ENCODE measurements at regions not wholly inside any gene's neighbourhood (a gene's known extent, or its start where the extent isn't known, plus 50 kb on each side); places are given as distances from the start of the nearest gene placed in this dataset.

GRCh38 chr14:76312821-76313220 lies 63.1 kb upstream of the ESRRB start:
- Mint-ChIP-seq H3K9me3 (peaks cover 0 to 3% (median 0%) of the 10 kb centered on the region in 11 donors), H3K4me3 (no peak overlapping the region), H3K27me3 (peaks cover 31 to 63% (median 56%) of the 10 kb centered on the region in 5 donors), H3K36me3 (no peaks in the 10 kb centered on the region), H3K4me1 (peaks cover 3 to 9% (median 5%) of the 10 kb centered on the region in 7 donors), H3K27ac (no peak overlapping the region)
- H3K9me3 ChIP-seq (ENCODE audit: control insufficient read depth in 2 of 3, low read length in 3 of 3), result no peaks in the 10 kb centered on the region
- H3K36me3 ChIP-seq (ENCODE audit: control insufficient read depth in 2 of 3, insufficient read depth in 3 of 3, low read length in 3 of 3), result no peaks in the 10 kb centered on the region
- no peaks in the 10 kb centered on the region for H3K4me1 ChIP-seq (ENCODE audit: control insufficient read depth in 2 of 2, insufficient read depth in 2 of 2, low read length in 2 of 2)
- intact Hi-C loops (cut with micrococcal nuclease), result no loop called here
- H3K4me3 ChIP-seq (ENCODE audit: low read length), result no peak overlapping the region
- ATAC-seq (no peak), DNase-seq (no peak)
- CTCF ChIA-PET, result no interaction called here
- H3K27me3 ChIP-seq (ENCODE audit: control insufficient read depth in 2 of 2, insufficient read depth in 2 of 2, low read length in 2 of 2), result no peaks in the 10 kb centered on the region
- H3K27ac ChIP-seq (ENCODE audit: low read depth, low read length), result no peak overlapping the region
- POLR2A ChIA-PET, result no interaction called here

- Histone ChIP-seq H3K27ac (ENCODE audit: low read depth, low read length) (no peak overlapping the region), H3K4me3 (ENCODE audit: low read length) (no peak overlapping the region), H3K36me3 (ENCODE audit: control insufficient read depth in 2 of 3, insufficient read depth in 3 of 3, low read length in 3 of 3) (no peaks in the 10 kb centered on the region), H3K27me3 (ENCODE audit: control insufficient read depth in 2 of 2, insufficient read depth in 2 of 2, low read length in 2 of 2) (no peaks in the 10 kb centered on the region), H3K9me3 (ENCODE audit: control insufficient read depth in 2 of 3, low read length in 3 of 3) (no peaks in the 10 kb centered on the region), H3K4me1 (ENCODE audit: control insufficient read depth in 2 of 2, insufficient read depth in 2 of 2, low read length in 2 of 2) (no peaks in the 10 kb centered on the region)
- intact Hi-C loops (cut with micrococcal nuclease), result no loop called here
- Mint-ChIP-seq H3K36me3 (no peaks in the 10 kb centered on the region), H3K27me3 (peaks cover 31 to 58% (median 51%) of the 10 kb centered on the region in 5 donors), H3K27ac (peak overlapping the region in 1 of 9 donors; percentile 50), H3K4me1 (peaks cover 3 to 9% (median 5%) of the 10 kb centered on the region in 7 donors), H3K9me3 (peaks cover 0 to 3% (median 0%) of the 10 kb centered on the region in 11 donors), H3K4me3 (no peak overlapping the region)
- ChIA-PET CTCF (no interaction called here), POLR2A (no interaction called here)
- no peak for ATAC-seq
- DNase-seq, result no peak
Observed at GRCh38 chr14:76313303-76313702, 62.6 kb upstream of the ESRRB start.

- no peaks in the 10 kb centered on the region for H3K9me3 ChIP-seq (ENCODE audit: control insufficient read depth in 2 of 3, low read length in 3 of 3)
- Mint-ChIP-seq H3K9me3 (peaks cover 0 to 3% (median 0%) of the 10 kb centered on the region in 11 donors), H3K4me3 (peak overlapping the region in 1 of 10 donors; percentile 5), H3K27me3 (peaks cover 26 to 52% (median 47%) of the 10 kb centered on the region in 5 donors), H3K36me3 (no peaks in the 10 kb centered on the region), H3K4me1 (peaks cover 3 to 9% (median 5%) of the 10 kb centered on the region in 7 donors), H3K27ac (peak overlapping the region in 1 of 9 donors; percentile 50)
- H3K4me1 ChIP-seq (ENCODE audit: control insufficient read depth in 2 of 2, insufficient read depth in 2 of 2, low read length in 2 of 2), result no peaks in the 10 kb centered on the region
- ChIA-PET CTCF (no interaction called here), POLR2A (no interaction called here)
- DNase-seq (no peak), ATAC-seq (no peak)
- no peaks in the 10 kb centered on the region for H3K27me3 ChIP-seq (ENCODE audit: control insufficient read depth in 2 of 2, insufficient read depth in 2 of 2, low read length in 2 of 2)
- intact Hi-C loops (cut with micrococcal nuclease), result no loop called here
- no peak overlapping the region for H3K27ac ChIP-seq (ENCODE audit: low read depth, low read length)
- H3K36me3 ChIP-seq (ENCODE audit: control insufficient read depth in 2 of 3, insufficient read depth in 3 of 3, low read length in 3 of 3), result no peaks in the 10 kb centered on the region
- no peak overlapping the region for H3K4me3 ChIP-seq (ENCODE audit: low read length)
Observed at GRCh38 chr14:76313852-76314251, 62.1 kb upstream of the ESRRB start.

- no peaks in the 10 kb centered on the region for H3K36me3 ChIP-seq (ENCODE audit: control insufficient read depth in 2 of 3, insufficient read depth in 3 of 3, low read length in 3 of 3)
- peaks cover 0 to 1% (median 0%) of the 10 kb centered on the region in 11 donors for H3K9me3 Mint-ChIP-seq
- POLR2A ChIA-PET, result no interaction called here
- no peaks in the 10 kb centered on the region for H3K36me3 Mint-ChIP-seq
- no peak overlapping the region for H3K4me3 ChIP-seq (ENCODE audit: low read length)
- no peaks in the 10 kb centered on the region for H3K4me1 ChIP-seq (ENCODE audit: control insufficient read depth in 2 of 2, insufficient read depth in 2 of 2, low read length in 2 of 2)
- DNase-seq (no peak), ATAC-seq (no peak)
- no peak overlapping the region for H3K4me3 Mint-ChIP-seq
- H3K27ac Mint-ChIP-seq, result no peak overlapping the region
- H3K27ac ChIP-seq (ENCODE audit: low read depth, low read length), result no peak overlapping the region
- CTCF ChIA-PET, result no interaction called here
- no peaks in the 10 kb centered on the region for H3K27me3 ChIP-seq (ENCODE audit: control insufficient read depth in 2 of 2, insufficient read depth in 2 of 2, low read length in 2 of 2)
- intact Hi-C loops (cut with micrococcal nuclease), result no loop called here
- peaks cover 3 to 9% (median 5%) of the 10 kb centered on the region in 7 donors for H3K4me1 Mint-ChIP-seq
- peaks cover 19 to 47% (median 41%) of the 10 kb centered on the region in 5 donors for H3K27me3 Mint-ChIP-seq
- no peaks in the 10 kb centered on the region for H3K9me3 ChIP-seq (ENCODE audit: control insufficient read depth in 2 of 3, low read length in 3 of 3)
Observed at GRCh38 chr14:76314521-76315034, 61.4 kb upstream of the ESRRB start.

GRCh38 chr14:76320486-76320885 lies 55.5 kb upstream of the ESRRB start:
- ChIA-PET CTCF (no interaction called here), POLR2A (no interaction called here)
- Histone ChIP-seq H3K4me3 (ENCODE audit: low read length) (no peak overlapping the region), H3K9me3 (ENCODE audit: control insufficient read depth in 2 of 3, low read length in 3 of 3) (no peaks in the 10 kb centered on the region), H3K27ac (ENCODE audit: low read depth, low read length) (no peak overlapping the region), H3K4me1 (ENCODE audit: control insufficient read depth in 2 of 2, insufficient read depth in 2 of 2, low read length in 2 of 2) (no peaks in the 10 kb centered on the region), H3K36me3 (ENCODE audit: control insufficient read depth in 2 of 3, insufficient read depth in 3 of 3, low read length in 3 of 3) (no peaks in the 10 kb centered on the region), H3K27me3 (ENCODE audit: control insufficient read depth in 2 of 2, insufficient read depth in 2 of 2, low read length in 2 of 2) (no peaks in the 10 kb centered on the region)
- no peaks in the 10 kb centered on the region for H3K36me3 Mint-ChIP-seq
- DNase-seq (no peak), ATAC-seq (no peak)
- intact Hi-C loops (cut with micrococcal nuclease), result no loop called here
- H3K27ac Mint-ChIP-seq, result no peak overlapping the region
- no peak overlapping the region for H3K4me3 Mint-ChIP-seq
- peaks cover 6 to 27% (median 16%) of the 10 kb centered on the region in 5 donors for H3K27me3 Mint-ChIP-seq
- H3K9me3 Mint-ChIP-seq, result peaks cover 0 to 2% (median 0%) of the 10 kb centered on the region in 11 donors
- no peaks in the 10 kb centered on the region for H3K4me1 Mint-ChIP-seq

GRCh38 chr14:76320975-76321374 lies 55.0 kb upstream of the ESRRB start:
- ChIA-PET POLR2A (no interaction called here), CTCF (no interaction called here)
- no peak overlapping the region for H3K4me3 ChIP-seq (ENCODE audit: low read length)
- H3K27ac ChIP-seq (ENCODE audit: low read depth, low read length), result no peak overlapping the region
- no peaks in the 10 kb centered on the region for H3K36me3 ChIP-seq (ENCODE audit: control insufficient read depth in 2 of 3, insufficient read depth in 3 of 3, low read length in 3 of 3)
- DNase-seq (no peak), ATAC-seq (no peak)
- Mint-ChIP-seq H3K36me3 (no peaks in the 10 kb centered on the region), H3K4me1 (no peaks in the 10 kb centered on the region), H3K27ac (no peak overlapping the region), H3K27me3 (peaks cover 6 to 30% (median 14%) of the 10 kb centered on the region in 5 donors), H3K9me3 (peaks cover 0 to 2% (median 0%) of the 10 kb centered on the region in 11 donors), H3K4me3 (no peak overlapping the region)
- H3K27me3 ChIP-seq (ENCODE audit: control insufficient read depth in 2 of 2, insufficient read depth in 2 of 2, low read length in 2 of 2), result no peaks in the 10 kb centered on the region
- intact Hi-C loops (cut with micrococcal nuclease), result no loop called here
- H3K9me3 ChIP-seq (ENCODE audit: control insufficient read depth in 2 of 3, low read length in 3 of 3), result no peaks in the 10 kb centered on the region
- no peaks in the 10 kb centered on the region for H3K4me1 ChIP-seq (ENCODE audit: control insufficient read depth in 2 of 2, insufficient read depth in 2 of 2, low read length in 2 of 2)

GRCh38 chr14:76322594-76323220 lies 53.2 kb upstream of the ESRRB start:
- Histone ChIP-seq H3K4me1 (ENCODE audit: control insufficient read depth in 2 of 2, insufficient read depth in 2 of 2, low read length in 2 of 2) (no peaks in the 10 kb centered on the region), H3K9me3 (ENCODE audit: control insufficient read depth in 2 of 3, low read length in 3 of 3) (no peaks in the 10 kb centered on the region), H3K4me3 (ENCODE audit: low read length) (no peak overlapping the region), H3K27me3 (ENCODE audit: control insufficient read depth in 2 of 2, insufficient read depth in 2 of 2, low read length in 2 of 2) (no peaks in the 10 kb centered on the region), H3K36me3 (ENCODE audit: control insufficient read depth in 2 of 3, insufficient read depth in 3 of 3, low read length in 3 of 3) (no peaks in the 10 kb centered on the region), H3K27ac (ENCODE audit: low read depth, low read length) (no peak overlapping the region)
- ChIA-PET CTCF (no interaction called here), POLR2A (no interaction called here)
- intact Hi-C loops (cut with micrococcal nuclease), result no loop called here
- ATAC-seq (no peak), DNase-seq (no peak)
- peaks cover 0 to 2% (median 0%) of the 10 kb centered on the region in 11 donors for H3K9me3 Mint-ChIP-seq
- no peaks in the 10 kb centered on the region for H3K4me1 Mint-ChIP-seq
- no peak overlapping the region for H3K4me3 Mint-ChIP-seq
- no peaks in the 10 kb centered on the region for H3K36me3 Mint-ChIP-seq
- H3K27ac Mint-ChIP-seq, result no peak overlapping the region
- peaks cover 8 to 32% (median 17%) of the 10 kb centered on the region in 5 donors for H3K27me3 Mint-ChIP-seq
